Embryonic facial prominence (tissue), 1 donor: ENCODE measurements at regions not wholly inside any gene's neighbourhood (a gene's known extent, or its start where the extent isn't known, plus 50 kb on each side); places are given as distances from the start of the nearest gene placed in this dataset.

Source experiments
- DNase-seq: peaks from one replicate; pipeline ENCODE4 v3.0.0-alpha.2; 2016; ENCODE audit errors: extremely low spot score

DNA sequence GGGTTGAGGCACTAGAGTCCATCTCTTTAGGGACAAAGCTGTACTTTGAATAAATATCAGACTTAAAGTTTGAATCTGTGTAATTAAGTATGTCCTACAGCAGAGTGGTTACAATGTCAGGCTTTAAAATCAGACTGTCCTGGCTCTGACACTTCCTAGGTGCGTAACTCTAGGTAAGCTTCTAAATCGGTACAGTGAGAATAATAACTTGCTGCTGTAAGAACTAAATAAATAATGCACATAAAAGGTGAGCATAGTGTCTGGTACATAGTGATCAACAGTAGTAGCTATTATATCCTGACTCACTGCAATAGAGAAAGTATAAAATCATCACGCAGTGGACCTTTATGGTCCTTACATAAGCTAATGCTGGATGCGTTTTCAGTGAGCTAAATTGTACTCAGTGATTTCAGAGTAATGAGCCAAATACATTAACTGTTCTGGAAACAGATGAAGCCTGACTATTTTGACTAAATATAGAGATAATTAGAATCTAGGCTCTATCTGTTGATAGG is 72.2 kb upstream of the PDK4 start:
- no peak for DNase-seq

DNA sequence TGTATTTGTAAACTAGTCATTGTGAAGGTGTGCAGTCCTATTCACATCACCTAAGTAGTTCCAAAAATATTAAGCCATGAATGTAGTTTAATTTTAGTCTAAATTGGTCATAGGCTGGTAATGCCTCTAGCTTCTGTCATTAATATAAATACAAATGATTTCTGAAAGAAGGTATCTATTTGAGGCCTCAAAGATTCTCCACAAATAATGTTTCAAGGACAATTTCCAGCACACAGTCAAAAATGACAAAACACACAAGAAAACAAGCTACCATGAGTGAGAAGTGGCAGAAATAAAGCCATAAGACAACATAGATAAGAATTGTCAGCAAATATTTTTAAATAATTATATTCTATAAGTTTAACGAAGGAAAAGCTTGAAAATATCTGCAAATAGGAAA is 66.7 kb upstream of the PDK4 start:
- DNase-seq = no peak

DNA sequence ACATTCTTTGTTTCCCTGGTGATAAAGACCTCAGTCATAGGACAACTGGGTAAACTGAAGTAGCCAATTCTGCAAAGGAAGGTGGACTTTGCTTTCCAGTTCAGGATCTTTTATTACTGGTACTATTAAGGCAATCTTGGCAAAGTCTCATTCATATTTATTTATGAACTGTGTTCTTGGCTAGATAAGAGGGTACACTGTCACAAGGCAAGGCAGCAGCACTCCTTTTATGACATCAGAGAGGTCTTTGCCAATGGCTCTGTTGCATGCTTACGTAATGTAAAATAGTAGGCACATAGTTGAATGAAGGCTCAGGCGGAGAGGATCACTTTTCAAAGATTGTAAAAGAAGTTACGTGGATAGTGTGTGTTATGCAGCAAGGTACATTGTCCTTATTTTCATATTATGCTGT is 63.7 kb upstream of the PDK4 start:
- DNase-seq = no peak

DNA sequence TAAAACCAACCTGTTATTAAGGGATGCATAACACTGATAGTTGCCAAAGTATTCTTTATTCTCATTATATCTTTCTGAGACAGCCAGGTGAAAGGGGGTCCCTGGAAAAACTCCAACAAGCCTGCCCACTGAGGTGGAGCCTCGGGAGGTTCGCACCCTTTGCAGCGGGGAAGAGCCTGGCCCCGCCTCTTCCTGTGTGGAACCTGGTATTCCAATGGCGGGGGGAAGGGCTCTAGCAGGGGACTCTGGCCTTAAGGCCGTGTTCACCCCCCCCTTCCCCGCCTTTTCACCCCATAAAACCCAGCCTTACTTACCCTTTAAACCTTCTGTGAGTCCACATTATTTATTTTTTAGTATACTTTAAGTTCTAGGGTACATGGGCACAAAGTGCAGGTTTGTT is 62.4 kb upstream of the PDK4 start:
- DNase-seq = no peak

DNA sequence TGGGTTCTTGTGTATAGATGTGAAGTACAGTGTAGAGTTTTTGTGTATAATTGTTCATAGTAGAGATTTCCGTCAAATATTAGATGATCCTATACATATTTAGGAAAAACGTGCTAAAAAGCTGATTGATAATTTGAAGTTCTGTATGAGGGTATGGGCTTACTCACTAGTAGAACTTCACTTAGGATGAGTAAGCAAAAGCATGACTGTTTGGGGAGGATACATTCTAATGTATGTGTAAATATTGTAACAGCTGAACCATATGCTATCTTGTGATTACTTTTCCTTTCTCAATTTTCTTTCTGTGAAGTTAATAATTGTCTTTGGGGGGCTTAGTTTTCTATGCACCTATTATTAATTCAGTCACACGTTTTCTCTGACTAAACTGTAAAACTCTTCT is 53.2 kb upstream of the PDK4 start:
- DNase-seq = no peak

DNA sequence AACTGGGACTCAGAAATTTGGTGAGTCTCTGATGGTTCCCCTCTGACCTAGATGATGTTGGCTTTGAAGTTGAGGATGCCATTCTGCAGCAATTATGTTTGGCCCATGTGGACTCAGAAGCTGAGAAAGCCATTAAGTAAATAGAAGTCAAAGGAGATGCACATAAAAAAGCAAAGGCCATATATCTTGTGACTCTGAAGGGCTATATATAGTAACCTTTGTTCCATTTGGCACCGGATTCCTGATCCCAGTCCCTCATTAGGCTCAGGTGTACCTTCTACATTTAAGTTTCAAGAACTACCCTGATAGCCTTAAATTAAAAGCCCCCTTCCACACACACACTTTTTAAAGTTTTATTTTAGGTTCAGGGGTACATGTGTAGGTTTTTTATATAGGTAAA is 50.0 kb upstream of the PDK4 start:
- no peak for DNase-seq
